BE2C (cell line): ENCODE measurements at regions not wholly inside any gene's neighbourhood (a gene's known extent, or its start where the extent isn't known, plus 50 kb on each side); places are given as distances from the start of the nearest gene placed in this dataset.

Experiments used
- DNase-seq: peaks from one replicate; pipeline ENCODE4 v3.0.0-alpha.2; 2020
- H3K27me3 ChIP-seq: fragments of 250-450 bp; sonication (Bioruptor Pico); 2 replicates; pipeline ENCODE4 v1.5.1; 2020; ENCODE audit warnings: mild to moderate bottlenecking
- H3K36me3 ChIP-seq: fragments of 250-450 bp; sonication (Bioruptor Pico); 2 replicates; pipeline ENCODE4 v1.5.1; 2020; ENCODE audit warnings: mild to moderate bottlenecking
- H3K4me1 ChIP-seq: fragments of 250-450 bp; sonication (Bioruptor Pico); 2 replicates; pipeline ENCODE4 v1.5.1; 2020
- H3K4me3 ChIP-seq: 2 replicates; pipeline ENCODE4 v1.5.1; 2011; ENCODE audit warnings: low read depth, low read length
- H3K9me3 ChIP-seq: fragments of 250-450 bp; sonication (Bioruptor Pico); 2 replicates; pipeline ENCODE4 v1.5.1; 2020
- CTCF ChIP-seq: IDR thresholded peaks from 2 replicates; pipeline ENCODE4 v1.5.1; 2012; ENCODE audit warnings: mild to moderate bottlenecking, low read depth, low read length

GRCh38 chr3:159058859-159059258 is 257.0 kb downstream of the MFSD1 start:
- Histone ChIP-seq H3K9me3 (no peaks in the 10 kb centered on the region), H3K27me3 (no peaks in the 10 kb centered on the region), H3K4me3 (no peak overlapping the region), H3K36me3 (no peaks in the 10 kb centered on the region), H3K4me1 (no peaks in the 10 kb centered on the region)
- DNase-seq = no peak
- TF ChIP-seq CTCF = no peak

GRCh38 chr3:159059395-159059794 is 257.5 kb downstream of the MFSD1 start:
- Histone ChIP-seq H3K9me3 (no peaks in the 10 kb centered on the region), H3K36me3 (no peaks in the 10 kb centered on the region), H3K4me3 (no peak overlapping the region), H3K4me1 (no peaks in the 10 kb centered on the region), H3K27me3 (no peaks in the 10 kb centered on the region)
- no peak for DNase-seq
- no peak for TF ChIP-seq CTCF

GRCh38 chr3:159062734-159063410 is 261.0 kb downstream of the MFSD1 start:
- Histone ChIP-seq H3K4me1 (no peaks in the 10 kb centered on the region), H3K4me3 (no peak overlapping the region), H3K9me3 (no peaks in the 10 kb centered on the region), H3K27me3 (no peaks in the 10 kb centered on the region), H3K36me3 (no peaks in the 10 kb centered on the region)
- no peak for DNase-seq
- no peak for TF ChIP-seq CTCF

- DNase-seq = no peak
- Histone ChIP-seq H3K9me3 (no peaks in the 10 kb centered on the region), H3K27me3 (no peaks in the 10 kb centered on the region), H3K36me3 (no peaks in the 10 kb centered on the region), H3K4me3 (no peak within 1 kb of the TSS), H3K4me1 (no peaks in the 10 kb centered on the region)
- no peak for TF ChIP-seq CTCF
Measured at GRCh38 chr3:159069091-159069490, 267.2 kb downstream of the MFSD1 start, which contains the start of gene IQCJ. Gene IQCJ, plus strand, starts transcription at chr3:159069319.

- TF ChIP-seq CTCF = no peak
- no peak for DNase-seq
- H3K36me3 ChIP-seq = no peaks in the 10 kb centered on the region
- H3K4me1 ChIP-seq = no peaks in the 10 kb centered on the region
- no peaks in the 10 kb centered on the region for H3K9me3 ChIP-seq
- H3K27me3 ChIP-seq = no peaks in the 10 kb centered on the region
- H3K4me3 ChIP-seq = no peak overlapping the region
Measured at GRCh38 chr3:159069866-159070425, 268.1 kb downstream of the MFSD1 start.
